Tibial artery (tissue), 4 donors: ENCODE measurements at regions not wholly inside any gene's neighbourhood (a gene's known extent, or its start where the extent isn't known, plus 50 kb on each side); places are given as distances from the start of the nearest gene placed in this dataset.

Experiments
- DNase-seq, 2 donors: peaks; one replicate each; pipeline ENCODE4 v3.0.0-alpha.2; 2019
- H3K27ac ChIP-seq, 2 donors: fragments of 200-600 bp; sonication (generic) in 1 of 2; 1 replicate in 1 of 2; 2 replicates in 1 of 2; pipeline ENCODE4 v1.5.1; 2018 to 2019; ENCODE audit warnings: mild to moderate bottlenecking in 1 of 2
- H3K27me3 ChIP-seq, 2 donors: fragments of 200-600 bp; sonication (generic) in 1 of 2; one replicate each; pipeline versions ENCODE4 v1.5.1 to v1.6.0; 2016 to 2019
- H3K36me3 ChIP-seq, 3 donors: fragments of 200-600 bp; sonication (generic) in 2 of 3; one replicate each; pipeline ENCODE4 v1.5.1; 2016 to 2019; ENCODE audit warnings: mild to moderate bottlenecking in 2 of 3
- H3K4me1 ChIP-seq, 4 donors: fragments of 200-600 bp; sonication (generic) in 2 of 4; 1 replicate in 3 of 4; 2 replicates in 1 of 4; pipeline ENCODE4 v1.5.1; 2016 to 2019
- H3K4me3 ChIP-seq, 2 donors: fragments of 200-600 bp; sonication (generic) in 1 of 2; 1 replicate in 1 of 2; 2 replicates in 1 of 2; pipeline ENCODE4 v1.5.1; 2018 to 2019; ENCODE audit warnings: mild to moderate bottlenecking in 2 of 2
- H3K9me3 ChIP-seq, 3 donors: fragments of 200-600 bp; sonication (generic) in 1 of 3; one replicate each; pipeline ENCODE4 v1.5.1; 2016 to 2019
- intact Hi-C: fragments of 100-400 bp; cut with DNase I; formaldehyde crosslinking; loops from one replicate; pipeline ENCODE4 v1.15.0; 2023; ENCODE audit warnings: low total_unique reads
- TF ChIP-seq, protein P1 (sequence below), 2 experiments: fragments of 200-600 bp in 1 of 2; fragments of 450-650 bp in 1 of 2; IDR thresholded peaks; one replicate each; pipeline ENCODE4 v1.5.1; 2017 to 2019; ENCODE audit warnings: antibody characterized with exemption in 2 of 2, mild to moderate bottlenecking in 1 of 2, moderate library complexity in 1 of 2

DNA sequence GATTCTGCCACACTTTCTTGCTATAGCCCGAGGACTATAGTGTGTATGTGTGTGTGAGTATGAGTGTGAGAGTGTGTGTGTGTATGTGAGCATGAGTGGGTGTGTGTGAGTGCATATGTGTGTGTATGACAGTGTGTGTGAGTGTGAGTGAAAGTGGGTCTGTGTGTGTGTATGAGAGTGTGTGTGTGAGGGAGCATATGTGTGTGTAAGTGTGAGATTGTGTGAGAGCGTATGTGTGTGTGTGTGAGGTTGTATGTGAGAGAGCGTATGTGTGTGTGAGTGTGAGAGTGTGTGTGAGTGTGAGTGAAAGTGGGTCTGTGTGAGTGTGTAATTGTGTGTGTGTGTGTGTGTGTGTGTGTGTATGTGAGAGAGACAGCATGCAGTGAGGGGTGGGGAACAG, 89.0 kb upstream of the ACSL3 start:
- TF ChIP-seq, protein P1, sequence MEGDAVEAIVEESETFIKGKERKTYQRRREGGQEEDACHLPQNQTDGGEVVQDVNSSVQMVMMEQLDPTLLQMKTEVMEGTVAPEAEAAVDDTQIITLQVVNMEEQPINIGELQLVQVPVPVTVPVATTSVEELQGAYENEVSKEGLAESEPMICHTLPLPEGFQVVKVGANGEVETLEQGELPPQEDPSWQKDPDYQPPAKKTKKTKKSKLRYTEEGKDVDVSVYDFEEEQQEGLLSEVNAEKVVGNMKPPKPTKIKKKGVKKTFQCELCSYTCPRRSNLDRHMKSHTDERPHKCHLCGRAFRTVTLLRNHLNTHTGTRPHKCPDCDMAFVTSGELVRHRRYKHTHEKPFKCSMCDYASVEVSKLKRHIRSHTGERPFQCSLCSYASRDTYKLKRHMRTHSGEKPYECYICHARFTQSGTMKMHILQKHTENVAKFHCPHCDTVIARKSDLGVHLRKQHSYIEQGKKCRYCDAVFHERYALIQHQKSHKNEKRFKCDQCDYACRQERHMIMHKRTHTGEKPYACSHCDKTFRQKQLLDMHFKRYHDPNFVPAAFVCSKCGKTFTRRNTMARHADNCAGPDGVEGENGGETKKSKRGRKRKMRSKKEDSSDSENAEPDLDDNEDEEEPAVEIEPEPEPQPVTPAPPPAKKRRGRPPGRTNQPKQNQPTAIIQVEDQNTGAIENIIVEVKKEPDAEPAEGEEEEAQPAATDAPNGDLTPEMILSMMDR (IDR thresholded peaks at IDR 0.05) = no peak
- intact Hi-C loops = no loop called here
- no peak overlapping the region for H3K4me3 ChIP-seq
- H3K27me3 ChIP-seq = no peaks in the 10 kb centered on the region
- H3K9me3 ChIP-seq = no peaks in the 10 kb centered on the region
- no peak for DNase-seq
- no peaks in the 10 kb centered on the region for H3K36me3 ChIP-seq
- no peak overlapping the region for H3K27ac ChIP-seq
- H3K4me1 ChIP-seq = no peaks in the 10 kb centered on the region

DNA sequence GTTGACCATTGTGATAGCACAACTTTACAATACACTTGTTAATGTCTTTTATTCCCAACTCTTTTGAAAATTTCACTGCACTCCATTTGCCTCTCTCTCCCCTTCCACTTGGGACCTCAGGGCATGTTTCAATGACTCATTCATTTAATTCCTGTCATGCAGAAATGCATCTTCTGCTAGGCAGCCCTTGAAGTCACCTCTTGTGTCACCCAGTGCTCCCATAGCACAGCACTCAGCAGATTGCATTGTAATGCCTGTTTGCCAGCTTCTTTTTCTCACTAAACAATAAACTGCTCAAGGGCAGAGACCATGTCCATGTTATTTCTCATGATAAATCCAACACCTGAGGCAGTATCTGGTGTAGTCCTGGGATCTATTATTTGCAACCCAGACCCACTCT, 85.9 kb upstream of the ACSL3 start:
- no peaks in the 10 kb centered on the region for H3K27me3 ChIP-seq
- H3K4me3 ChIP-seq = no peak overlapping the region
- H3K4me1 ChIP-seq = no peaks in the 10 kb centered on the region
- intact Hi-C loops = no loop called here
- DNase-seq = no peak
- no peaks in the 10 kb centered on the region for H3K36me3 ChIP-seq
- TF ChIP-seq, protein P1 (IDR thresholded peaks at IDR 0.05) = no peak
- H3K27ac ChIP-seq = no peak overlapping the region
- H3K9me3 ChIP-seq = no peaks in the 10 kb centered on the region

DNA sequence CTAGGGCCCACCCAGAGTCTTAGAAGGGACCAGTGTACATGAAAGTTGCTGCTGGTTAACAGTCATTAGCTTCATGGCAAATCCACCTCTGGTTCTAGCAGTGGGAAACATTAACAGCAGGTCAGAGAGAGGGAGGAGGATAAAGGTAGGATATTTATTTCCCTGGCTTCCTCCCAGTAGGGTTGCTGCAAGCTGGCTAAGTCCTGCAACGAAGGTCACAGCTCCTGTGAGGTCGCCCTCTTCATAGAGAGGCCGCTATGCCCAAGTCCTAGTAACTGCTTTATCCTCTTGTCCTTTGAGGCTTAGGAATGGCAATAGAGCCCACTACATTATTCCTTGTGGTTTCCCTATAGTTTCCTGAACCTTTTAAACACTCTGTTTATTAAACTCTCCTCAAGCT, 84.0 kb upstream of the ACSL3 start:
- H3K36me3 ChIP-seq = no peaks in the 10 kb centered on the region
- no peak overlapping the region for H3K4me3 ChIP-seq
- TF ChIP-seq, protein P1 (IDR thresholded peaks at IDR 0.05) = no peak
- no peak overlapping the region for H3K27ac ChIP-seq
- H3K27me3 ChIP-seq = no peaks in the 10 kb centered on the region
- no peak for DNase-seq
- intact Hi-C loops = no loop called here
- H3K9me3 ChIP-seq = no peaks in the 10 kb centered on the region
- no peaks in the 10 kb centered on the region for H3K4me1 ChIP-seq

DNA sequence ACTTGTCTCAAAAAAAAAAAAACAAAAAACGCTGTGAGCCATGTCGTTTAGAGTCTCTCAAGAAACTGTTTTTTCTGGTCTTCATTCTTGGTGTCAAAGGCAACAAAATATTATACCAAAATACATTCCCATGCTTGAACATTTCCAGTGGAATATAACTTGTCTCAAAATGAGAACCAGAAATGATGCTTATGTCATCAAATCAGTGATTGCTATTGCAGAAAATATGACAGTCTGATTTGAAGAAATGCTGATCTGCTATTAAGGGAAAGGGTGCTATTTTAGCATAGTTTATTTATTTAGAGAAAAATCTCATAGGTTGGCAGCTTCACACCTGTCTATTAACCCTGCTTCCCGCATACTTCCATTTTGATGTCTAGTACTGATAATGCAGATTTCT, 82.4 kb upstream of the ACSL3 start:
- no peak for DNase-seq
- Histone ChIP-seq H3K27ac (no peak overlapping the region), H3K36me3 (no peaks in the 10 kb centered on the region), H3K4me1 (no peaks in the 10 kb centered on the region), H3K27me3 (no peaks in the 10 kb centered on the region), H3K9me3 (no peaks in the 10 kb centered on the region), H3K4me3 (no peak overlapping the region)
- intact Hi-C loops = no loop called here
- TF ChIP-seq, protein P1 (IDR thresholded peaks at IDR 0.05) = no peak

DNA sequence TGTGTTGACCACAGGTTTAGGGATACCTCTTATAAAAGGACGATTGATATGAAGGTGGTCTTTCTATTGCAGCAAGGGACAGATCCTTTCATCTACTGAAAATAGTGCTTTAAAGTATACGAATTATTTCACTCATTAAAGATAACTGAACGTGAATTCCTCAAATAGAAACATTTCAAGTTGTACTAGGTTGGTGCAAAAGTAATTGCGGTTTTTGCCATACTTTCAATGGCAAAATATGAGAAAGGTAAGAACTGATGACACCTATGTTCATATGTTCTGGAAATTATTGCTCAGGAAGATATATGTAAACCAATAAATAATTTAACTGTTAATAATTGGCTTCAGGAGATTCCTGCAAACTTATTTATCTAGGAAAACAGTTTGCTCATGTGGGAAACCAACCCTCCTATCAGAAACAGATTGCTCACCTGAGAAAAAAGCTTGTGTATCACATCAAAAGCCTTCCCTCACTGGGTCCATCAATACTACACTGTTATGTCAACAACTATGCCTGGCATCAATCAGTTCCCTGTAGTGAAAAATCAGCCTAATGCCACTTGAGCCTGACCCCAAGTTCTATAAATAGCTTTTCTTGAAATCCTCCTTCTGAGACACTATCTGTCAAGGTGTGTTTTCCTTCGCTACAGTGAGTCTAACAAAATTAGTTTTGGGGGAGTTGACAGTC, 81.5 kb upstream of the ACSL3 start:
- Histone ChIP-seq H3K36me3 (no peaks in the 10 kb centered on the region), H3K9me3 (no peaks in the 10 kb centered on the region), H3K27me3 (no peaks in the 10 kb centered on the region), H3K27ac (no peak overlapping the region), H3K4me3 (no peak overlapping the region), H3K4me1 (no peaks in the 10 kb centered on the region)
- no peak for DNase-seq
- intact Hi-C loops = no loop called here
- TF ChIP-seq, protein P1 (IDR thresholded peaks at IDR 0.05) = no peak

DNA sequence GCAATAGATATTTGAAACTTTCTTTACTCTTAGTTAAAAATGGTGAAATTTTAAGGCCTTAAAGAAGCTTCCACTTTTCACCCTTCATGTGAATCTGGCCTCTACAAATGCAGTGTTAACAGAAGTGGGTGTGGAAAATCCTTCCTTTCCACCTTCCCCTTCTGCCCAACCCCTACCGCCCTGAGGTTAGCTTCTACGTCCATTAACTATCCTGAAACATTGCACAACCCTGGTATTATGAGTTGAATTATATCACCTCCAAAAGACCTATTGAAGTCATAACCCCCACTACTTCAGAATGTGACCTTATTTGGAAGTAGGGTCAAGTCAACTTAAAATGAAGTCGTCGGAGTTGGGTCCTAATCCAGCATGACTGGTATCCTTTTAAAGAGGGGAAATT, 80.8 kb upstream of the ACSL3 start:
- H3K9me3 ChIP-seq = no peaks in the 10 kb centered on the region
- H3K27me3 ChIP-seq = no peaks in the 10 kb centered on the region
- TF ChIP-seq, protein P1 (IDR thresholded peaks at IDR 0.05) = no peak
- H3K36me3 ChIP-seq = no peaks in the 10 kb centered on the region
- no peak overlapping the region for H3K27ac ChIP-seq
- no peak overlapping the region for H3K4me3 ChIP-seq
- no peaks in the 10 kb centered on the region for H3K4me1 ChIP-seq
- no peak for DNase-seq
- intact Hi-C loops = no loop called here
